T47D (cell line): ENCODE measurements at regions not wholly inside any gene's neighbourhood (a gene's known extent, or its start where the extent isn't known, plus 50 kb on each side); places are given as distances from the start of the nearest gene placed in this dataset.

Source experiments
- DNase-seq, 2 experiments: peaks; one replicate each; pipeline versions ENCODE4 v3.0.0 to v3.0.0-alpha.2; 2011 to 2012; ENCODE audit warnings: low read depth in 1 of 2, low spot score in 1 of 2
- JUND ChIP-seq: IDR thresholded peaks from 2 replicates; pipeline ENCODE4 v1.6.1; 2012; ENCODE audit warnings: low read depth
- in situ Hi-C: cut with HindIII; loops from 2 replicates; pipeline ENCODE4 v1.10.0; 2016; ENCODE audit warnings: low sequenced_read_pairs, low pct_unique_long_range_greater_than_20kb

- no peak for TF ChIP-seq JUND
- DNase-seq: no peak
- in situ Hi-C loops: no loop called here
Observed at GRCh38 chr7:52061666-52062065, 745.1 kb upstream of the COBL start.

- no peak for TF ChIP-seq JUND
- DNase-seq: no peak
- in situ Hi-C loops: no loop called here
Observed at GRCh38 chr7:52053525-52053924, 736.9 kb upstream of the COBL start.

- TF ChIP-seq JUND: no peak
- DNase-seq: no peak
- in situ Hi-C loops: no loop called here
Observed at GRCh38 chr7:52030722-52031121, 714.1 kb upstream of the COBL start.

GRCh38 chr7:52026140-52026539 lies 709.5 kb upstream of the COBL start:
- TF ChIP-seq JUND: no peak
- DNase-seq: no peak
- in situ Hi-C loops: no loop called here

GRCh38 chr7:52021343-52021742 lies 704.7 kb upstream of the COBL start:
- no peak for DNase-seq
- TF ChIP-seq JUND: no peak
- in situ Hi-C loops: no loop called here

- in situ Hi-C loops: no loop called here
- no peak for DNase-seq
- TF ChIP-seq JUND: no peak
Observed at GRCh38 chr7:52018680-52019054, 702.1 kb upstream of the COBL start.

- TF ChIP-seq JUND: no peak
- in situ Hi-C loops: no loop called here
- peak; percentile 13 to 80 for DNase-seq
Observed at GRCh38 chr7:52017802-52018679, 701.4 kb upstream of the COBL start.

- DNase-seq: no peak
- no peak for TF ChIP-seq JUND
- in situ Hi-C loops: no loop called here
Observed at GRCh38 chr7:52009181-52009580, 692.6 kb upstream of the COBL start.

- DNase-seq: no peak
- no peak for TF ChIP-seq JUND
- in situ Hi-C loops: no loop called here
Observed at GRCh38 chr7:52006674-52007073, 690.1 kb upstream of the COBL start.

- in situ Hi-C loops: no loop called here
- no peak for DNase-seq
- TF ChIP-seq JUND: no peak
Observed at GRCh38 chr7:52005613-52006012, 689.0 kb upstream of the COBL start.

- in situ Hi-C loops: no loop called here
- DNase-seq: no peak
- TF ChIP-seq JUND: no peak
Observed at GRCh38 chr7:51995596-51996179, 679.1 kb upstream of the COBL start.

GRCh38 chr7:51982653-51983052 lies 666.0 kb upstream of the COBL start:
- in situ Hi-C loops: no loop called here

GRCh38 chr7:51980812-51981211 lies 664.2 kb upstream of the COBL start:
- TF ChIP-seq JUND: no peak
- DNase-seq: no peak
- in situ Hi-C loops: no loop called here

More at GRCh38 chr7:51982653-51983052, 666.0 kb upstream of the COBL start:
- no peak for TF ChIP-seq JUND
- DNase-seq: no peak

GRCh38 chr7:51980313-51980712 lies 663.7 kb upstream of the COBL start:
- DNase-seq: no peak
- in situ Hi-C loops: no loop called here
- TF ChIP-seq JUND: no peak
